NCI-H1092 treated with DMSO at 0.1 percent for 48 hours (cell line): ENCODE measurements at regions not wholly inside any gene's neighbourhood (a gene's known extent, or its start where the extent isn't known, plus 50 kb on each side); places are given as distances from the start of the nearest gene placed in this dataset.
A peak's percentile ranks its signal among the peaks of the same experiment; 100 is the strongest.

Experiments
- DNase-seq: peaks from one replicate; lab custom pipeline; 2025; lab: John Stamatoyannopoulos, UW

DNA sequence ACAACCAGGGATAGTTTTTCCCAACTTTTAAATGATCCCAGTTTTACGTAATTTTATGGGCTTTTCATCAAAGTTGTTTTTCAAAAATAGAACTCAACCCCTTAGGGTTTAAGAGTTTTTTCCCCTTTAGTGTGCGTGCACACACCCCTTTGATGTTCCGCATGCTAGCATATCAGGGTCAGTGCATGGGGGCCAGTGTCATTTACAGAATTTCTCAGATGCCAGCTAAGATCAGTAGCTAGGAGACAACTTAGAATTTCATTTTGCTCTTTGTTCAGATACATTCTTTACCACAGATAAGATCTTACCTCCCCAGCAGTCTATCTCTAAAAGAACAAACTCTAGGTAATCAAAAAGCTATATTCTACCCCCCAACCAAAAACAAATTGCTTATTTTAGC is 238.5 kb upstream of the SASH1 start:
- no peak for DNase-seq

DNA sequence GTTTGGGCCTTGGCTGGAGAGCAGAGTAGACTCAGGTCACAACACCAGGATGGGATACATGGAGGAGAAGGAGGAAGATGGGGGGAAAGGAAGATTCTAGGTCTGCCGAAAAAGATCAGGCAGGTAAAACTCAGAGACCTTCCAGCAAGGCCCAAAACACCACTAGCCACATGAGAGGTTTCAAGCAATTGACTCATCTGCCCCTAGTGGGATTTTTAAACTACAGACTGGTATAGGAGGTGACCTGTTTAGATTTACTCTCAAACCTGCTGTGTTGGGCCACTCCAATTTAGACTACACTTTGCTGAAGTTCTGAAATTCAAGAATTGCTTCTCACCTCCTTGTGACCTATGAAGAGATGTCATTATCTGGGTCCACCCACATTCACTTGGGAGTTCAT is 236.9 kb upstream of the SASH1 start:
- no peak for DNase-seq

- no peak for DNase-seq
Observed at GRCh38 chr6:148107911-148108310, 234.7 kb upstream of the SASH1 start.

- no peak for DNase-seq
Observed at GRCh38 chr6:148109732-148110131, 232.9 kb upstream of the SASH1 start.

GRCh38 chr6:148110925-148111324 is 231.7 kb upstream of the SASH1 start:
- no peak for DNase-seq

DNA sequence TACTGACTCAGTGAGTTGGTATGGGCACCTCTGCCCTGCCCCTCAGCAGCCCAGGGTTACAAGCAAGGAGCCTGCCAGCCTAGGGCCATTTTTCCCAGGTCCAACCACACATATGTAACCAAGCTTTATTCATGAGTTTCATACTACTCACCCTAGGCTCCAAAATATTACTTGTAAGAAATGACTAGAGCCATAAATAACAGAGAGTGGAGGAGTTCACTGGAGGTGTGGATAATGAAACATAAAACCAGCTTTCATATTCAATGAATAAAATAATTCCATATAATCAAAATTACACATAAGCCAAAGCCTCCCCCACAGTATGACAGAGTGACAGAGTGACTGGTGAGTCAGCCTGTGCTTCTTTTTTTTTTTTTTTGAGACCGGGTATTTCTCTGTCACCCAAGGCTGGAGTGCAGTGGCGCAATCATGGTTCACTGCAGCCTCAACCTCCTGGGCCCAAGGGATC is 229.8 kb upstream of the SASH1 start:
- no peak for DNase-seq

GRCh38 chr6:148116001-148116400 is 226.6 kb upstream of the SASH1 start:
- no peak for DNase-seq

DNA sequence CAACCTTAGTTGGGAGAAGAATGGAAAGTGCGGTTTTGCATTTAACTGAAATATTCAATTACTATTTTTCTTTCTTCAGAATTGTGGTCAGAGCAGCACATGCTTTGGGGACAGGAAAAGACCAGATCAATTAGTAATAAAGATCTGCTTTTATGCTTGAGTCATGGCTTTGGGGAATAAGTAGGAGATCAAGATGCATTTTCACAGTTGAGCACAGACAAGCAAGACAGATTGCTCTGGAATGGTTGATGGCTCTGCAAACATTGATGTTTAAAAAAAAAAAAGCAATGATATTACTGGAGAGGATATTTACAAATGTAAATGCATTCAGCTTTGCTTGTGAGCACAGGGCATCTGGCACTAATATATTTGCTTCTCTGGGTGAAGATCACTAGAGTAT is 224.4 kb upstream of the SASH1 start:
- no peak for DNase-seq

DNA sequence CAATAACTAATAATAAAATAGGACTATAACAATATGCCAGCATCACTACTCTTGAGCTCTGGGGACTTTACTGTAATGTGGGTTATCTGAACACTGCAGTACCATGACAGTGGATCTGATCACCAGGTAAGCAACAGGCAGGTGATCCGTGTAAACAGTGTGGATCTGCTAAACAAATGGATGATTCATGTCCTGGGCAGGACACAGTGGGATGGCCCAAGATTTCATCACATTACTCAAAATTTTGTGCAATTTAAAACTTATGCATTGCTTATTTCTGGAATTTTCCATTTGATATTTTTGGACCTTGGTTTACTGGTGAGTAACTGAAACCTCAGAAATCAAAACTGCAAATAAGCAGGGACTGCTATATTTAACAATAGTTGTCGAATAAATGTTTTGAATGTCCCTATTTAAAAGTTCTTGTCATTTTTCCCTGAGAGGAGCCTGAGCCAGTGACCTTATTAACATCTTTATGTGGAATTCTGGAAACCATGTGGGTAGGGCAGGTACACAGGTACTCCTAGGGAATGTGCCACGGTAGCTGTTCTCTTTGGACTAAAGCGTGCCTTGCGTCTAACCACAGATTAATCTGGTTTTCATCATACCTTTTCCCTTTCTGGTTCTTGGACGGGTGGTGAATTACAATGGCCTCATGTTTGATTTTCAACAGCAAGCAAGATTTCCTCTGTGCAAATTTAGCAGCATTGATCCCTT is 214.5 kb upstream of the SASH1 start:
- DNase-seq: no peak

DNA sequence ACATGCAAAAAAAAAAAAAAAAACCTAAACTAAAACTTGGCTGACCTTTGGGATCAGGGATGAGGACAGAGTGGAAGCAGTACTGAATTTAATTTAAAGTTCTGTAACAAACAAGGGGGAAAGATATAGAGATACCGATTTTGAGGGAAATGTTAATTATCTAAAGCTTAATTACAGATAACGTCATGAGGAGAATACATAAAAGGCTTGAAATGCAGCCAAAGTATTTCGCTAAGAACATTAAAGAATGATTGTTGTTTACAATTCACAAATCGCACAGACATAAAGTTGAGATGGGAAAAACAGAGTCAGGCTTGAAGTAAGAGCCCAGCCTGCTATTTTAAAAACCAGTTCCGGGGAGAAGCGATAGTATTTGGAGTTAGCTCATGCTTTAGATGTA is 208.0 kb upstream of the SASH1 start:
- no peak for DNase-seq

DNA sequence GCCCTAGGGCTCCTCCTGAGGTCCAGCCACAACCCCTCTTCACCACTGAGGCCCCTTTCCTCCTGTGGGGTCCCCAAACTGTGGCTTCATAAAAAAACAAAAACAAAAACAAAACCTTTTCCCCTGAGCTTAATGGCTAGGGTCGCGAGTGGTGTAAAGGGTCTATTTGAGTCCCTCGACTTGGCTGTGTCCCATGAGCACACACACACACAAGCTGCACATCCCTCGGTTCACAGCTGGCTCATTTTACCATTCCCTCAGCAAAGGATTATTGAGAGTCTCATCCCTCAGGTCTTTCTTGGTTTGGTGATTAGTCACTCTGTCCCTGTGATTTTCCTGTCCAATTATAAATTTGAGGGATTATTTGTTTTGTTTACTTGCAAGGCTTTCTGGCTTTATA is 206.1 kb upstream of the SASH1 start:
- DNase-seq: no peak

GRCh38 chr6:148137652-148138051 is 205.0 kb upstream of the SASH1 start:
- DNase-seq: no peak

DNA sequence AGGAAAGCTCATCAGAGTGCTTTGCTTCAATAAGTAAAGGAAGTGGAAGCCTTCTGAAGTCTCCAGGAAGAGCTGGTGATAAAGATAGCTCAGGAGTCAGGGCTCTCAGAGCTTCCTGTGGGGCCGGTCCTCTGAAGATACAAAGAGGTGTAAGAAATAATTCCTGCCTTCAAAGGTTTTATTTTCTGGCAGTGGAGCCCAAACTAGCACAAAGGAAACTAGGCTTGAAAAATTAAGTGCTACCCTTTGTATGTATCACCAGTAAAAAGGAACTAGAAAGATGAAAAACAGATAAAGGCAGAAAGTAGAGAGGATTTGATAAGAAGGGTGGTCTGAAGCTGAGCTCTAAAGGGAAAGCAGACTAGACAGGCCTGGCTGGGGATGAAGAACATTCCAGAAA is 204.1 kb upstream of the SASH1 start:
- no peak for DNase-seq

DNA sequence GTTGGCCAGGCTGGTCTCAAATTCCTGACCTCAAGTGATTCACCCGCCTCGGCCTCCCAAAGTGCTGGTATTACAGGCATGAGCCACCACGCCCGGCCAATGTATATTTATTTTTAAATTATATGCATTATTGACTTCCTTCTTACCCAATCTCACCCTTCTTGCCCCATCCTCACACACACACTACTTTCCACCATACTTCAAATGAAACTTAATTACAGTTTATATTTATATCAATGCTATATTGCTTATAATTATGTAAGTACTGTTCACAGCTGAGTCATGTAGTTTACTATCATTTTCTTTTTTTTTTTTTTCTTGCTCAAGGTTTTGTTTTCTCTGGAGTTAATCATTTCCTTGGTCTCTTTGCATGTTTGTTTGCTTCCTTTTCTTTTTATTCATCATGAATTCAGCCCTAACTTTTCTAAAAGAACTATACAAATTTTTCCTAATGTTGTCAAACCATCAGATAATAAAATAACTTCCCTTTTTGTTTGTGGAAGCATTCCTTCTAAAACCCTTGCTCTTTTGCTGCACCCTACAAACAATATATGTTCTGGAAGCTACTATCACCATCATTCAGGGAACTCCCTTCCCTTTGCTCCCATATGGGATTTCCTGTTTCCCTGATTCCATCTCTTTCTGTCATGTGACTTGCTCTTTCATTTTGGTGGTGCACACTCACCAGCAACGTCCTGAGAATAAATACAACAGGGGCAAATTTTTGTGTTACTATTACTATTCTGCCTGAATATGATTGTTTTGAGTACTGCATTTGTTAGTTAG is 201.7 kb upstream of the SASH1 start:
- no peak for DNase-seq

- no peak for DNase-seq
Observed at GRCh38 chr6:148142821-148143220, 199.8 kb upstream of the SASH1 start.

DNA sequence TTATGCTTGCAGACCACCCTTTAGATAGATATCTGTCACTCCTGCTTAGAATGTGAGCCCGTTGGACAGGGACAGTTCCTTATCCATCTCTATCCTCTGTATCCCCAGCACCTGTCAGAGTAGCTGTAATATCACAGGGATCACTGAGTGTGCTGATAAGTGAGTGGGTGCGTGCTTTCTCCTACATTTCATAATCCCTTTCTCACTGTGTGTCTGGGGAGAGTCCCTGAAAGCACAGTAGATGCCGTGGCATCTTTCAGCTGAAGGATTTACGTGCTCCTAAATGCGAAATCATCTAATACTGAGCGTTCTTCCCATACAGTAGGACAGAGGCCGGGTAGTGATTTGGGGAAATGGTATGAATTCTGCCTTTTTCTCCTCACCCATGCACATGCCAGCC is 198.9 kb upstream of the SASH1 start:
- DNase-seq: no peak

- peak; percentile 57 for DNase-seq
Observed at GRCh38 chr6:148144917-148145521, 197.6 kb upstream of the SASH1 start.

DNA sequence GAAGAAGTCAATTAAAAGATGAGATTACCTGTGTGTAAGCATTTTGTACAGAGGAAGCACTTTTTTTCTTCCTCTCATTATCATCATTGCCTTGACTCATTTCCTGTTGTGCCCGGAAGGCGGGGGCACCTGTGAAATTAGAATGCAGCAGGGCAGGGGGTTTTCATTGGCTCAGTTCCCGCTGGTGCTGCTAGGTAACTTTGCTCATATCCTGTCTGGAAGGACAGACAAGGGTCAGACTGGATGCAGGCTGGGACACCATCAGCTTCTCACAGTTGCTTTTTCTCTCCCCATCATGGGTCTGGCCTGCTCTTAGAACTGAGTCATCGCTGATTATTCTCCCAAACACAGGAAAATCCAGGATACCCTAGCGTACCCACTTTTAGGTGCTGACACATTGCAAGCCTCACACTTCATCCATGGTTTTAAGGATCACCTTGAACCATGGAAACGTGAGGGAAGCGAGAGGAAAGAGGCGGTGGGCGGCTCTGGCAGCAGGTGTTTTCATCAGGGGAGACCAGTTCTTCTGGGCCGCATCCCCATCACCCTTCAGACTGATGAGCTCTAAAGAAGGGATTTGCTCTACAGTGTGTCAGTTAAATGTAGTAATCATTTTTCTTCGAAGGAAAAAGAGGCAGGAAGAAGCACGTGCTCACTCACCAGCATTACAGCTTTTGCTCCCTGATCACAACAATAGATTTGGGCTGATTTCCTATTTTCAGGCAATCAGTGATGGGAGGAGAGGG is 195.7 kb upstream of the SASH1 start:
- no peak for DNase-seq

- DNase-seq: no peak
Observed at GRCh38 chr6:148147463-148147830, 195.2 kb upstream of the SASH1 start.

DNA sequence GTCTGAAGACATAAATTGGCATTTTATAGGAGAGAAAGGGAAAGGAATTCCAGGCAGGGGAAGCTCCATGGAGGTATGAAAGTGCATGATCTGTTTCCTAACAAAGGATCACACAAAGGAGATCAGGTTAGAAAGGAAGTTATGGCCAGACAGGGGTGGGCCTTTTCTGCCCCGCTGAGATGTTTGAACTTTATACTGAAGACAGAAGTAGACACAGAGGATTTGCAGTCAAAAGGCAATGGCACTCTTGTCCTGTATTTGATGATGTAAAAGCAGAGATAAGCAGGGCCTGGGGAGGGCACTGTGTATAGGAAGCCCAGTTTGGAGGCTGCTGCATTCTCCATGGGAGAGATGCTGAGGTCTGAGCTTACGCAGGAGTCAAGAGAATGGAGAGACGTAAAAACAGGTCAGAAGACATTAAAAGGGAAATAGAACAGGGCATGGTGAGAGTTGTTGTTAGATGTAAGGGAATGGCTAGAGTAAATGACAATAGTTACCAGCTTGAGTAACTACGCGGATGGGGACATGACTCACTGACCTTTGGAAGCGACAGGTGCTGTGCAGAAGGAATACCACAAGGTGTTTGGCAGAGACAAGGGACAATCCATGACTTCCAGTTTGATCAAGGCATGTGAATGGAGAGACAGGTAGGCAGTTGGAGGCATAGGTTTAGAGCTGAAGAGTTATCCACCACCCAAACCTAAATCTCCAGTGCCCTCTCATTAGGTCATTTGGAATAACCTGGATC is 190.6 kb upstream of the SASH1 start:
- no peak for DNase-seq

GRCh38 chr6:148154668-148155067 is 188.0 kb upstream of the SASH1 start:
- no peak for DNase-seq

DNA sequence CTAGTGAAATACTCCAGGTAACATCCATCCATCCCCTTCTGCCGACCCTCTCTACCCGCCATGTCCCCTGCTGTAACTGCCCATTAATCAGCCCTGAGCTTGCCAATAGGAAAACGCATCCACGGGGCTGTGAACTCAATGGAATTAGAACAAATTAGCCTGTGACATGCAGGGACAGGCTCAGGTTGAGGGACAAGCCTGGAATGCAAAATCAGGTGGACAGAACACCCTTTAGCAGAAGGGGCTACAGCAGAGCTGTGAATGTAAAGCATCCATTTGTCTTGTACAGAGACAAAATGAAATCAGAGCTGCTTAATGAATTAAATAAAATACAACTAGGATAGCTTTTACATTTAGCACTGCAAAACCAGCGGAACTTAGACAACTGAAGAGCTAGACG is 187.3 kb upstream of the SASH1 start:
- no peak for DNase-seq
